Ovary (tissue), 7 donors: ENCODE measurements at regions not wholly inside any gene's neighbourhood (a gene's known extent, or its start where the extent isn't known, plus 50 kb on each side); places are given as distances from the start of the nearest gene placed in this dataset.

Experiments
- DNase-seq, 5 donors: peaks; one replicate each; pipeline ENCODE4 v3.0.0-alpha.2; 2019 to 2020
- H3K27ac ChIP-seq, 2 donors: fragments of 200-600 bp; one replicate each; pipeline versions ENCODE4 v1.5.1 to v1.8.0; 2019 to 2022
- H3K27me3 ChIP-seq: fragments of 200-600 bp; one replicate; pipeline ENCODE4 v1.8.0; 2022
- H3K36me3 ChIP-seq: fragments of 200-600 bp; sonication (generic); one replicate; pipeline ENCODE4 v1.5.1; 2019
- H3K4me1 ChIP-seq: one replicate; pipeline ENCODE4 v1.8.1; 2013; ENCODE audit warnings: mild to moderate bottlenecking, moderate library complexity; ENCODE audit not compliant: insufficient read depth
- H3K4me3 ChIP-seq: fragments of 200-600 bp; sonication (generic); one replicate; pipeline ENCODE4 v1.5.1; 2017
- H3K9me3 ChIP-seq, 2 donors: fragments of 200-600 bp in 1 of 2; sonication (generic) in 1 of 2; one replicate each; pipeline versions ENCODE4 v1.5.1 to v1.8.1; 2013 to 2019; ENCODE audit warnings: mild to moderate bottlenecking in 1 of 2, moderate library complexity in 1 of 2
- EP300 ChIP-seq: sonication (generic); formaldehyde crosslinking; IDR thresholded peaks from one replicate; pipeline ENCODE4 v1.6.1; 2017; ENCODE audit warnings: antibody characterized with exemption
- POLR2A ChIP-seq: fragments of 450-650 bp; IDR thresholded peaks from one replicate; pipeline ENCODE4 v1.6.1; 2017; ENCODE audit warnings: antibody characterized with exemption, mild to moderate bottlenecking, moderate library complexity
- WGBS, 3 donors: extraction: QIAGEN DNeasy Blood & Tissue Kit in 1 of 3; methylation state at CpG; one replicate each; pipeline versions ENCODE4 v1.1.5 to v1.1.7; 2013 to 2017; 5-methylcytosine and 5-hydroxymethylcytosine counted together
- intact Hi-C, 4 donors: fragments of 100-400 bp; cut with DNase I; formaldehyde crosslinking; loops; one replicate each; pipeline versions ENCODE4 v1.11.0 to v1.15.1; 2022 to 2023
- TF ChIP-seq, protein P1 (sequence below), 3 donors: fragments of 450-650 bp in 2 of 3; fragments of 200-600 bp in 1 of 3; IDR thresholded peaks; one replicate each; pipeline versions ENCODE4 v1.5.1 to v1.8.0; 2016 to 2022; ENCODE audit warnings: antibody characterized with exemption in 3 of 3, mild to moderate bottlenecking in 1 of 3
- donor health status: DM: no; HTN: no; CAD: no; lungs with moderate emphysema.
- donor health status: DM: no; HTN: no; CAD: no.
- donor health status: Bipolar disorder and iron deficiency.
- donor health status: DM: no; HTN: no; CAD: no.
- donor health status: DM: yes; HTN: yes; CAD: no.

- TF ChIP-seq, protein P1, sequence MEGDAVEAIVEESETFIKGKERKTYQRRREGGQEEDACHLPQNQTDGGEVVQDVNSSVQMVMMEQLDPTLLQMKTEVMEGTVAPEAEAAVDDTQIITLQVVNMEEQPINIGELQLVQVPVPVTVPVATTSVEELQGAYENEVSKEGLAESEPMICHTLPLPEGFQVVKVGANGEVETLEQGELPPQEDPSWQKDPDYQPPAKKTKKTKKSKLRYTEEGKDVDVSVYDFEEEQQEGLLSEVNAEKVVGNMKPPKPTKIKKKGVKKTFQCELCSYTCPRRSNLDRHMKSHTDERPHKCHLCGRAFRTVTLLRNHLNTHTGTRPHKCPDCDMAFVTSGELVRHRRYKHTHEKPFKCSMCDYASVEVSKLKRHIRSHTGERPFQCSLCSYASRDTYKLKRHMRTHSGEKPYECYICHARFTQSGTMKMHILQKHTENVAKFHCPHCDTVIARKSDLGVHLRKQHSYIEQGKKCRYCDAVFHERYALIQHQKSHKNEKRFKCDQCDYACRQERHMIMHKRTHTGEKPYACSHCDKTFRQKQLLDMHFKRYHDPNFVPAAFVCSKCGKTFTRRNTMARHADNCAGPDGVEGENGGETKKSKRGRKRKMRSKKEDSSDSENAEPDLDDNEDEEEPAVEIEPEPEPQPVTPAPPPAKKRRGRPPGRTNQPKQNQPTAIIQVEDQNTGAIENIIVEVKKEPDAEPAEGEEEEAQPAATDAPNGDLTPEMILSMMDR (IDR thresholded peaks at IDR 0.05) = no peak
- TF ChIP-seq EP300 (no peak), POLR2A (no peak)
- H3K4me1 ChIP-seq = no peaks in the 10 kb centered on the region
- no peak for DNase-seq
- no peaks in the 10 kb centered on the region for H3K36me3 ChIP-seq
- H3K9me3 ChIP-seq = no peaks in the 10 kb centered on the region
- H3K4me3 ChIP-seq = no peak overlapping the region
- no peak overlapping the region for H3K27ac ChIP-seq
- no peaks in the 10 kb centered on the region for H3K27me3 ChIP-seq
- intact Hi-C loops = no loop called here
- WGBS, 3 donors = 95 to 97% (median 97%) methylated on average over 3 of the region's 3 CpGs
Measured at GRCh38 chr15:95918525-95918924, 412.0 kb upstream of the NR2F2 start.

- Histone ChIP-seq H3K9me3 (no peaks in the 10 kb centered on the region), H3K4me3 (no peak overlapping the region), H3K27me3 (no peaks in the 10 kb centered on the region), H3K4me1 (no peaks in the 10 kb centered on the region), H3K36me3 (no peaks in the 10 kb centered on the region), H3K27ac (no peak overlapping the region)
- WGBS, 3 donors = 76 to 89% (median 84%) methylated on average over 1 of the region's 1 CpG
- no peak for TF ChIP-seq POLR2A
- TF ChIP-seq, protein P1 (IDR thresholded peaks at IDR 0.05) = no peak
- no peak for TF ChIP-seq EP300
- DNase-seq = no peak
- intact Hi-C loops = no loop called here
Measured at GRCh38 chr15:95919460-95919859, 411.0 kb upstream of the NR2F2 start.

DNA sequence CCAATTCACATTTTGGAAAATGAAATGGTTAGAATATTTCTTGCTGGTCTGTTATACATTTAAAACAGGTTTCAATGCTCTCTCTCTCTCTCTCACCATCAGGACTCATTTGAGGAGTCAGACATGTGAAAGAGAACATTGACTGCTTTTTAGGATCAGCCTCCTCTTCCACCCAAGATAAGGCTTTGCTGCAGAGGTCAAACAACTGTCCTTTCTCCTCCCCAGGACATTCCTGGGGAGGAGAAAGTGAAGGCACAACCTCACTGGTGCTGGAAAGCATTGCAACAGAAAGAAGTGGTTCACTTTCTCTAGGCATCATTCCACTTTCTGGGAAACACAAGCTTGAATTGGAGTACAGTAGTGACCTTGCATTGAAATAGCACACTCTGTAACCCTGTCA is 409.1 kb upstream of the NR2F2 start:
- Histone ChIP-seq H3K9me3 (no peaks in the 10 kb centered on the region), H3K36me3 (no peaks in the 10 kb centered on the region), H3K4me3 (no peak overlapping the region), H3K27me3 (no peaks in the 10 kb centered on the region), H3K27ac (no peak overlapping the region), H3K4me1 (no peaks in the 10 kb centered on the region)
- no peak for DNase-seq
- intact Hi-C loops = no loop called here
- TF ChIP-seq EP300 = no peak
- TF ChIP-seq, protein P1 (IDR thresholded peaks at IDR 0.05) = no peak
- TF ChIP-seq POLR2A = no peak

- 87 to 92% (median 90%) methylated on average over 7 of the region's 7 CpGs for WGBS, 3 donors
- intact Hi-C loops = no loop called here
- TF ChIP-seq, protein P1 (IDR thresholded peaks at IDR 0.05) = no peak
- TF ChIP-seq EP300 = no peak
- TF ChIP-seq POLR2A = no peak
- DNase-seq = no peak
- H3K4me3 ChIP-seq = no peak overlapping the region
- H3K27me3 ChIP-seq = no peaks in the 10 kb centered on the region
- H3K9me3 ChIP-seq = no peaks in the 10 kb centered on the region
- H3K4me1 ChIP-seq = no peaks in the 10 kb centered on the region
- no peak overlapping the region for H3K27ac ChIP-seq
- no peaks in the 10 kb centered on the region for H3K36me3 ChIP-seq
Measured at GRCh38 chr15:95922431-95922830, 408.1 kb upstream of the NR2F2 start.

- no peaks in the 10 kb centered on the region for H3K36me3 ChIP-seq
- H3K4me3 ChIP-seq = no peak overlapping the region
- no peaks in the 10 kb centered on the region for H3K4me1 ChIP-seq
- TF ChIP-seq POLR2A = no peak
- TF ChIP-seq, protein P1 (IDR thresholded peaks at IDR 0.05) = no peak
- TF ChIP-seq EP300 = no peak
- no peaks in the 10 kb centered on the region for H3K27me3 ChIP-seq
- DNase-seq = no peak
- H3K27ac ChIP-seq = no peak overlapping the region
- WGBS, 3 donors = 87 to 91% (median 89%) methylated on average over 4 of the region's 4 CpGs
- no peaks in the 10 kb centered on the region for H3K9me3 ChIP-seq
- intact Hi-C loops = no loop called here
Measured at GRCh38 chr15:95923792-95924191, 406.7 kb upstream of the NR2F2 start.
